Prostate gland (tissue), 2 donors: ENCODE measurements at regions not wholly inside any gene's neighbourhood (a gene's known extent, or its start where the extent isn't known, plus 50 kb on each side); places are given as distances from the start of the nearest gene placed in this dataset.

Source experiments
- POLR2A ChIP-seq: fragments of 450-650 bp; IDR thresholded peaks from one replicate; pipeline ENCODE4 v1.6.1; 2016; ENCODE audit warnings: antibody characterized with exemption, mild to moderate bottlenecking
- POLR2AphosphoS5 ChIP-seq: sonication (generic); formaldehyde crosslinking; IDR thresholded peaks from one replicate; pipeline ENCODE4 v1.6.1; 2017; ENCODE audit warnings: antibody characterized with exemption
- TF ChIP-seq, protein P1 (sequence below), 4 experiments: fragments of 200-600 bp in 2 of 4; fragments of 450-650 bp in 2 of 4; sonication (generic) in 2 of 4; IDR thresholded peaks; 1 replicate in 3 of 4; 2 replicates in 1 of 4; pipeline ENCODE4 v1.5.1; 2016 to 2019; ENCODE audit warnings: antibody characterized with exemption in 4 of 4, mild to moderate bottlenecking in 2 of 4, moderate library complexity in 2 of 4

DNA sequence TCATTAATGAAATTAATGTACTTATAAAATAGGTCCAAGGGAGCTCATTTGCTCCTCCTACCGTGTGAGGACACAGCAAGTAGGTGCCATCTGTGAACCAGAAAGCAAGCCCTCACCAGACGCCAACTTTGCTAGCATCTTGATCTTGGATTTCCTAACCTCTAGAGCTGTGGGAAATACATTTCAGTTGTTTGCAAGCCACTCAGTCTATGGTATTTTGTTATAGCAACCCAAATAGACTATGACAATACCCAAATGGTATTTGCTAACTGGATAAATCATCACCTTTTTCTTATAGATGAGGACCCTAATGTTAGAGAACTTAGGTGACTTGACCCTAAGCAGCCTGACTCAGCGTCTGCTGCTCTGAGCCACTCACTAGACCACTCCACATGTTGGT lies 379.6 kb downstream of the HRH4 start:
- TF ChIP-seq, protein P1, sequence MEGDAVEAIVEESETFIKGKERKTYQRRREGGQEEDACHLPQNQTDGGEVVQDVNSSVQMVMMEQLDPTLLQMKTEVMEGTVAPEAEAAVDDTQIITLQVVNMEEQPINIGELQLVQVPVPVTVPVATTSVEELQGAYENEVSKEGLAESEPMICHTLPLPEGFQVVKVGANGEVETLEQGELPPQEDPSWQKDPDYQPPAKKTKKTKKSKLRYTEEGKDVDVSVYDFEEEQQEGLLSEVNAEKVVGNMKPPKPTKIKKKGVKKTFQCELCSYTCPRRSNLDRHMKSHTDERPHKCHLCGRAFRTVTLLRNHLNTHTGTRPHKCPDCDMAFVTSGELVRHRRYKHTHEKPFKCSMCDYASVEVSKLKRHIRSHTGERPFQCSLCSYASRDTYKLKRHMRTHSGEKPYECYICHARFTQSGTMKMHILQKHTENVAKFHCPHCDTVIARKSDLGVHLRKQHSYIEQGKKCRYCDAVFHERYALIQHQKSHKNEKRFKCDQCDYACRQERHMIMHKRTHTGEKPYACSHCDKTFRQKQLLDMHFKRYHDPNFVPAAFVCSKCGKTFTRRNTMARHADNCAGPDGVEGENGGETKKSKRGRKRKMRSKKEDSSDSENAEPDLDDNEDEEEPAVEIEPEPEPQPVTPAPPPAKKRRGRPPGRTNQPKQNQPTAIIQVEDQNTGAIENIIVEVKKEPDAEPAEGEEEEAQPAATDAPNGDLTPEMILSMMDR (IDR thresholded peaks at IDR 0.05): no peak
- TF ChIP-seq POLR2AphosphoS5 (no peak), POLR2A (no peak)
